Renal cortex interstitium (tissue), 11 donors: ENCODE measurements at regions not wholly inside any gene's neighbourhood (a gene's known extent, or its start where the extent isn't known, plus 50 kb on each side); places are given as distances from the start of the nearest gene placed in this dataset.
A peak's percentile ranks its signal among the peaks of the same experiment; 100 is the strongest.
"Not testable (repeated sequence)": the region's sequence is repeated elsewhere in the genome, so short reads cannot be mapped to it uniquely, and the experiment has no call there.

ENCODE experiments used
- DNase-seq, 11 donors: peaks; one replicate each; pipeline ENCODE4 v3.0.0-alpha.2; 2013; ENCODE audit warnings: low read depth in 9 of 11, low spot score in 4 of 11; ENCODE audit errors: extremely low read depth in 1 of 11

- no peak for DNase-seq
These were observed 78.3 kb upstream of the KCNK2 start for GRCh38 chr1:215004121-215004827.

GRCh38 chr1:215005078-215005477 lies 77.5 kb upstream of the KCNK2 start:
- DNase-seq: no peak

- DNase-seq: no peak
These were observed 76.7 kb upstream of the KCNK2 start for GRCh38 chr1:215005656-215006345.

- no peak for DNase-seq
These were observed 74.7 kb upstream of the KCNK2 start for GRCh38 chr1:215007880-215008279.

DNA sequence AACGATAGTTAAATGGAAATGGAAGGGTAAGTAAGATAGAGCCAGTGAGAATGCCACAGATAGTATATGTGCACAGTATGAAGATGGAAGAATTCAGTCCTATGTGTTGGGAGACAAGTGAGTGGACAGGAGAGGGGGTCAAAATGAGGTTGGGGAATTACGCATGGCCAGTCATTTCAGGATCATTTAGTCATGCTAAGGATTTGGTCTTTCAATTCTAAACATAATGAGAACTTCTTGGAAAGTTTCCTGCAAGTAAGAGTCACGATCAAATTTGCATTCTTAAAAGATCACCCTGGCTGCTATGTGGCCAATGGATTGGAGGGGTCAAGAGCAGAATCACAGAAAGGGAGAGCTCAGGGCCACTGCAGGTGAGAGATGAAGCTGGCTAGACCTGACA lies 64.0 kb upstream of the KCNK2 start:
- DNase-seq: no peak

DNA sequence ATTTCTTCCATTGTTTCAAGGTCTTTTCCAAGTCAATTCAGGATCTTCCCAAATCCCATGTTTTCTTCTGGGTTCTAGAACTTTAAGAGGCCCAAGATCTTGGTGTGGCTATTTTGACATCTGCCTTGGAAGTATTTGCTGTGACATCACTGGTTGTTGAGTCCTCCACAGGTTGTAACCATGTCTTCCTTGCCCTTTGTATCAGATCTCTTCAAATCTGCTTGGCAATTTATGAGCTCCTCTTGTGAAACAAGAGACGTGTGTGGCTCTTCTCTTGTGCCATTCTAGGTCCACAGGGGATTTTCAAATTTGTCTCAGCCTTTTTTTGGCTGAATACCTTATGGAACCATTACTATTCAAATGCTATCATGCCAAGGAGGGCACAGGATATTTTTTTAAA lies 60.3 kb upstream of the KCNK2 start:
- no peak for DNase-seq

GRCh38 chr1:215022741-215023141 lies 59.8 kb upstream of the KCNK2 start:
- peak in 4 of 11 donors; percentile 18 to 29 (median 24) for DNase-seq

- DNase-seq: no peak
These were observed 59.2 kb upstream of the KCNK2 start for GRCh38 chr1:215023155-215023832.

DNA sequence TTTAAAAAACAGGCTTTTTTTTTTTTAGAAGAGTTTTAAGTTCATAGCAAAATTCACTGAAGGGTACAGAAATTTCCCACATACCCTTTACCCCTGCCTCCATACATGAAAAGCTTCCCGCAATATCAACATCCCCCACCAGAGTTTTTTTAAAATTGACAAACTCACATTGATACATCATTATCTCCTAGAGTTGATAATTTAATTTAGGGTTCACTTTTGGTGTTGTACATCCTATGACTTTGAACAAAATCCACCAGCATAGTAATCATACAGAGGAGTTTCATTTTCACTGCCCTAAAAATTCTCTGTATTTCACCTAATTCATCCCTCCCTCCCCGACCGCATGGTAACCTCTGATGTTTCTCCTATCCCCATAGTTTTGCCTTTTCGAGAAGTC lies 53.6 kb upstream of the KCNK2 start:
- DNase-seq: no peak

DNA sequence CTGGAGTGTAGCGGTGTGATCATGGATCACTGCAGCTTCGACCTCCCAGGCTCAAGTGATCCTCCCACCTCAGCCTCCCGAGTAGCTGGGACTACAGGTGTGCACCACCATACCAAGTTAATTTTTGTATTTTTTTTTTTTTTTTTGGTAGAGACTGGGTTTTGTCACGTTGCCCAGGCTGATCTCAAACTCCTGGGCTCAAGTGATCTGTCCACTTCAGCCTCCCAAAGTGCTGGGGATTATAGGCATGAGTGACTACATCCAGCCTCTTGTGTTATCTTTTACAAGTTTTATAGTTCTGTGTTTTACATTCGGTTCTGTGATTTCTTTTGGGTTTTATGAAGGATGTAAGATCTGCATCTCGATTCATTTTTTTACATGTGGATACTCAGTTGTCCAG lies 52.0 kb upstream of the KCNK2 start:
- DNase-seq: not testable (repeated sequence)

- no peak for DNase-seq
These were observed 51.1 kb upstream of the KCNK2 start for GRCh38 chr1:215031392-215031791.
